Thoracic aorta (tissue), 2 donors: ENCODE measurements at regions not wholly inside any gene's neighbourhood (a gene's known extent, or its start where the extent isn't known, plus 50 kb on each side); places are given as distances from the start of the nearest gene placed in this dataset.

ENCODE experiments used
- ATAC-seq: fragments of 150-250 bp; one replicate; pipeline ENCODE4 v1.8.0; 2017; ENCODE audit warnings: low read depth; ENCODE audit not compliant: insufficient number of reproducible peaks, low FRiP score
- DNase-seq: peaks from one replicate; pipeline ENCODE4 v3.0.0-alpha.2; 2020; ENCODE audit warnings: low spot score
- H3K27ac ChIP-seq, 2 donors: fragments of 200-600 bp; sonication (generic); 1 replicate in 1 of 2; 2 replicates in 1 of 2; pipeline ENCODE4 v1.5.1; 2016; ENCODE audit warnings: mild to moderate bottlenecking in 2 of 2, moderate library complexity in 2 of 2
- H3K27me3 ChIP-seq: fragments of 200-600 bp; sonication (generic); replicated peaks from 2 replicates; pipeline ENCODE4 v1.6.0; 2016; ENCODE audit warnings: mild to moderate bottlenecking; ENCODE audit not compliant: insufficient read depth
- H3K36me3 ChIP-seq: fragments of 200-600 bp; sonication (generic); one replicate; pipeline ENCODE4 v1.5.1; 2016
- H3K4me1 ChIP-seq, 2 donors: fragments of 200-600 bp; sonication (generic); 1 replicate in 1 of 2; 2 replicates in 1 of 2; pipeline versions ENCODE4 v1.5.1 to v1.6.0; 2016; ENCODE audit warnings: low read depth in 2 of 2, mild to moderate bottlenecking in 1 of 2; ENCODE audit not compliant: control insufficient read depth in 1 of 2
- H3K4me3 ChIP-seq: fragments of 200-600 bp; sonication (generic); 2 replicates; pipeline ENCODE4 v1.5.1; 2016; ENCODE audit warnings: mild to moderate bottlenecking
- H3K9me3 ChIP-seq: fragments of 200-600 bp; sonication (generic); 2 replicates; pipeline ENCODE4 v1.5.1; 2016
- TF ChIP-seq, protein P1 (sequence below): fragments of 200-600 bp; sonication (generic); IDR thresholded peaks from one replicate; pipeline ENCODE4 v1.5.1; 2019; ENCODE audit warnings: antibody characterized with exemption

DNA sequence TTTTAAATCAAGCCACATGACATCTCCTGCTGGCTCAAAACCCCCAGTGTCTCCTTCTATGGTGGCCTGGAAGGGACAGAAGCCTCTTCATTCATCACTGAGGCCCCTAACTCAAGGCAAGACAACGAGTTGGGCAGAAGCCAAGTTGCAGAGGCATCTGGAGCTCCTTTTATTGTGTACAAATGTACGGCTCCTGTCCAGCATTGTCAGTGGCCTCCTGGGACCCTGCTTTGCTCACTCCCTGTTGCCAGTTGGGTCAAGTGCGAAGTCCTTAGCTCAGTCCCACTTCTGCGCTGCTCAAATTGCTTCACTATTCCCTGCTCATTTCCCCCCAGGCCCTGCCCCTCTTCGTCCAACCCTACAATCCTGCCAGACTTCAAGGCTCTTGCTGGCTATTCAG is 181.2 kb upstream of the PMEPA1 start:
- no peak for ATAC-seq
- Histone ChIP-seq H3K27me3 (no peaks in the 10 kb centered on the region), H3K4me3 (no peak overlapping the region), H3K4me1 (no peaks in the 10 kb centered on the region), H3K36me3 (no peaks in the 10 kb centered on the region), H3K9me3 (no peaks in the 10 kb centered on the region), H3K27ac (no peak overlapping the region)
- no peak for DNase-seq
- TF ChIP-seq, protein P1, sequence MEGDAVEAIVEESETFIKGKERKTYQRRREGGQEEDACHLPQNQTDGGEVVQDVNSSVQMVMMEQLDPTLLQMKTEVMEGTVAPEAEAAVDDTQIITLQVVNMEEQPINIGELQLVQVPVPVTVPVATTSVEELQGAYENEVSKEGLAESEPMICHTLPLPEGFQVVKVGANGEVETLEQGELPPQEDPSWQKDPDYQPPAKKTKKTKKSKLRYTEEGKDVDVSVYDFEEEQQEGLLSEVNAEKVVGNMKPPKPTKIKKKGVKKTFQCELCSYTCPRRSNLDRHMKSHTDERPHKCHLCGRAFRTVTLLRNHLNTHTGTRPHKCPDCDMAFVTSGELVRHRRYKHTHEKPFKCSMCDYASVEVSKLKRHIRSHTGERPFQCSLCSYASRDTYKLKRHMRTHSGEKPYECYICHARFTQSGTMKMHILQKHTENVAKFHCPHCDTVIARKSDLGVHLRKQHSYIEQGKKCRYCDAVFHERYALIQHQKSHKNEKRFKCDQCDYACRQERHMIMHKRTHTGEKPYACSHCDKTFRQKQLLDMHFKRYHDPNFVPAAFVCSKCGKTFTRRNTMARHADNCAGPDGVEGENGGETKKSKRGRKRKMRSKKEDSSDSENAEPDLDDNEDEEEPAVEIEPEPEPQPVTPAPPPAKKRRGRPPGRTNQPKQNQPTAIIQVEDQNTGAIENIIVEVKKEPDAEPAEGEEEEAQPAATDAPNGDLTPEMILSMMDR, result no peak

DNA sequence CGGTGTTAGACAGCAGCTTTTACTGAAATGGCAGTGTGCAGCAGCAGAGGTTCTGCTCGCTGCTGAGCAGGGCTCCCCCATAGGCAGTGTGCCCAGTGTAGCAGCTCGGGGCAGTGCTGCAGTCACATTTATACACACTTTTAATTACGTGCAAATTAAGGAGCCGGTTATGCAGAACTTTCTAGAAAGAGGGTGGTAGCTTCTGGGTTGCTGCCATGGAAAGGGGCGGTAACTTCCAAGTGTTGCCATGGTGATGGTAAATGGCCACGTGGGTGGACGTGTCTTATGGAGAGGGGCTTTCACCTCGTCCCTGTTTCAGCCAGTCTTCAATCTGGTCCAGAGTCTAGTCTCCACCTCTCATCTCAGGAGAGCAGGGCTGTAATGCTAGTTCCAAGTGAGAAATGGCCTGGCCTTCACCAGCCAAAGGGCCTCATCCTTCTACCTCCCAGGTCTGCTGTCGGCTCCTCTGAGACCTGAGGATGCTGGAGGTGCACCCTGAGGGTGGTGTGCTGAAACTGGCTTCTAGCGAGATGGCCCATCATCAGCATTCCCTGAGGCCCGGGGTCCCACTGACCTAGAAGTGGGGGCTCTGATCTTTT is 180.5 kb upstream of the PMEPA1 start:
- H3K27me3 ChIP-seq, result no peaks in the 10 kb centered on the region
- no peaks in the 10 kb centered on the region for H3K4me1 ChIP-seq
- H3K4me3 ChIP-seq, result no peak overlapping the region
- DNase-seq (no peak), ATAC-seq (no peak)
- no peaks in the 10 kb centered on the region for H3K9me3 ChIP-seq
- TF ChIP-seq, protein P1, result no peak
- no peak overlapping the region for H3K27ac ChIP-seq
- H3K36me3 ChIP-seq, result no peaks in the 10 kb centered on the region

DNA sequence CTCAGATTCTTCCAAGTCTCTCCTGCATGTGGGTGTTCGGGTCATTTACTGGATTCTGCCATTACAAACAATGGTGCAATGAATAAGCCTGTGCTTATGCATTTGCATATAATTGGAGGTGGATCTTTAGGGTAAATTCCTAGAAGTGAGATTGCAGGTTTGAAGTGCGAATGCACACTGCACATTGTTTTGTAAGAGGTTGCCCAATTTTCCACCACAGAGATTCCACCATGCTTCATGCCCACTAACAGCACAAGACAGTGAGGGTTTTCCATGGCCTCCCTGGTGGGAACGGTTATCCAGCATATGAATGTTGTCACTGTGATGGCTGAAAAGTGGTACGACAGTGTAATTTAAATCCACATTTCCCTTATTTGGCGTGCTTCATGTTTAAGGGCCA is 178.8 kb upstream of the PMEPA1 start:
- ATAC-seq, result no peak
- H3K27me3 ChIP-seq, result no peaks in the 10 kb centered on the region
- no peaks in the 10 kb centered on the region for H3K4me1 ChIP-seq
- TF ChIP-seq, protein P1, result no peak
- H3K9me3 ChIP-seq, result no peaks in the 10 kb centered on the region
- H3K27ac ChIP-seq, result no peak overlapping the region
- H3K4me3 ChIP-seq, result no peak overlapping the region
- no peaks in the 10 kb centered on the region for H3K36me3 ChIP-seq
- no peak for DNase-seq

DNA sequence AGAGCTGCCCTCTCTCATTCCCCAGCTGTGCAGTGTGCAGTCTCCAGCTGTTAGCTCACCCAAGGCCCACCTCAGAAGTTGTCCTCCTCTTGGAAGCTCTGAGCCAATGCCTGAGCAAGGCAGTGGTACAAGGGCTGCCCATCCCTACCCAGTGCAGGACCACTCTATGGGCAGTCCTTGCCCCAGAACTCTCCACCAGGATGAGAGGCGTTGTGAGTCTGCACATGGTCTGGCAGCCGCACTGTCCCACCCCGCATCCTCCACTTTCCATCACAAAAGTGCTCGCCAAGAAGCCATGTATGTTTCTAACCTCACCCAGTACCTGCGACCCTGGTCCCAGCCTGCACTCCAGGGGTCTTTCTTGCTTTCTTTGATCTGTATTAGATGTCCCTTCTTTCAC is 175.1 kb upstream of the PMEPA1 start:
- Histone ChIP-seq H3K4me3 (no peak overlapping the region), H3K9me3 (no peaks in the 10 kb centered on the region), H3K27me3 (no peaks in the 10 kb centered on the region), H3K36me3 (no peaks in the 10 kb centered on the region), H3K4me1 (peaks cover 0 to 9% of the 10 kb centered on the region in 2 donors), H3K27ac (no peak overlapping the region)
- TF ChIP-seq, protein P1, result no peak
- ATAC-seq (no peak), DNase-seq (no peak)

DNA sequence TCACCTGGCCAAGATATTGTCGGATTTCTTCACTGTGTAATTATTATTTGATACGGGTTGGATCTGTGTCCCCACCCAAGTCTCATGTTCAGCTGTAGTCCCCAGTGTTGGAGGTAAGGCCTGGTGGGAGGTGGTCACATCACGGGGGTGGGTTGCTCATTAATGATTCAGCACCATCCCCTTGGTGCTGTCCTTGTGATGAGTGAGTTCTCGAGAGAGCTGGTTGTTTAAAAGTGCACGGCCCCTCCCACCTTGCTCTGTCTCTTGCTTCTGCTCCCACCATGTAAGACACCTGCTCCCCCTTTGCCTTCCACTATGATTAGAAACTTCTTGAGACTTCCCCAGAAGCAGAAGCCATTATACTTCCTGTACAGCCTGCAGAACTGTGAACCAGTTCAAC is 173.9 kb upstream of the PMEPA1 start:
- Histone ChIP-seq H3K4me3 (no peak overlapping the region), H3K4me1 (peaks cover 4 to 16% of the 10 kb centered on the region in 2 donors), H3K27ac (no peak overlapping the region), H3K27me3 (no peaks in the 10 kb centered on the region), H3K9me3 (no peaks in the 10 kb centered on the region), H3K36me3 (no peaks in the 10 kb centered on the region)
- TF ChIP-seq, protein P1, result no peak
- no peak for DNase-seq
- no peak for ATAC-seq
